OCI-LY3 (cell line): ENCODE measurements at regions not wholly inside any gene's neighbourhood (a gene's known extent, or its start where the extent isn't known, plus 50 kb on each side); places are given as distances from the start of the nearest gene placed in this dataset.
A peak's percentile ranks its signal among the peaks of the same experiment; 100 is the strongest.

ENCODE experiments used
- H2AFZ ChIP-seq: fragments of 200-600, 300-600 bp; shearing (Covaris generic); 2 replicates; pipeline ENCODE4 v1.6.0; 2014; ENCODE audit warnings: antibody characterized with exemption, low read depth, low read length
- H3K27ac ChIP-seq: fragments of 200-600, 300-600 bp; sonication (generic); 2 replicates; pipeline ENCODE4 v1.5.1; 2014; ENCODE audit warnings: mild to moderate bottlenecking, low read length, moderate library complexity, mixed read lengths
- H3K27me3 ChIP-seq: fragments of 200-600, 300-600 bp; sonication (generic); 2 replicates; pipeline ENCODE4 v1.6.1; 2014; ENCODE audit warnings: low read depth, low read length, mixed read lengths
- H3K36me3 ChIP-seq: fragments of 200-600, 300-600 bp; sonication (generic); replicated peaks from 2 replicates; pipeline ENCODE3; 2014; ENCODE audit warnings: low read depth, low read length, mixed read lengths
- H3K4me1 ChIP-seq: fragments of 300-600, 200-600 bp; sonication (generic); 2 replicates; pipeline ENCODE4 v1.6.1; 2014; ENCODE audit warnings: low read length, mixed read lengths
- H3K4me2 ChIP-seq: fragments of 200-600, 300-600 bp; sonication (generic); 2 replicates; pipeline ENCODE4 v1.6.1; 2014; ENCODE audit warnings: low read length, mixed read lengths
- H3K4me3 ChIP-seq: fragments of 300-600, 200-600 bp; sonication (generic); 2 replicates; pipeline ENCODE4 v1.5.1; 2014; ENCODE audit warnings: antibody characterized with exemption, mild to moderate bottlenecking, low read length, moderate library complexity
- H3K79me2 ChIP-seq: fragments of 300-600, 200-600 bp; shearing (Covaris generic); 2 replicates; pipeline ENCODE4 v1.6.1; 2014; ENCODE audit warnings: mild to moderate bottlenecking, low read length, mixed read lengths
- H3K9ac ChIP-seq: fragments of 300-600, 200-600 bp; shearing (Covaris generic); 2 replicates; pipeline ENCODE4 v1.6.0; 2014; ENCODE audit warnings: mild to moderate bottlenecking, low read length, moderate library complexity
- H3K9me3 ChIP-seq: fragments of 200-600, 300-600 bp; shearing (Covaris generic); 2 replicates; pipeline ENCODE4 v1.6.1; 2014; ENCODE audit warnings: low read length, mixed read lengths; ENCODE audit not compliant: insufficient read depth
- H4K20me1 ChIP-seq: fragments of 200-600, 300-600 bp; sonication (generic); 2 replicates; pipeline ENCODE4 v1.6.1; 2016; ENCODE audit warnings: low read length, mixed read lengths; ENCODE audit not compliant: insufficient read depth
- EZH2phosphoT487 ChIP-seq: fragments of 200-600 bp; shearing (Covaris generic); IDR thresholded peaks from 2 replicates; pipeline ENCODE4 v1.6.1; 2018; ENCODE audit warnings: antibody characterized with exemption, mixed run types, low read depth
- TF ChIP-seq, protein P1 (sequence below): fragments of 200-600, 300-600 bp; sonication (generic); IDR thresholded peaks from 2 replicates; pipeline ENCODE4 v1.5.1; 2014; ENCODE audit warnings: antibody characterized with exemption, low read length, low read depth

DNA sequence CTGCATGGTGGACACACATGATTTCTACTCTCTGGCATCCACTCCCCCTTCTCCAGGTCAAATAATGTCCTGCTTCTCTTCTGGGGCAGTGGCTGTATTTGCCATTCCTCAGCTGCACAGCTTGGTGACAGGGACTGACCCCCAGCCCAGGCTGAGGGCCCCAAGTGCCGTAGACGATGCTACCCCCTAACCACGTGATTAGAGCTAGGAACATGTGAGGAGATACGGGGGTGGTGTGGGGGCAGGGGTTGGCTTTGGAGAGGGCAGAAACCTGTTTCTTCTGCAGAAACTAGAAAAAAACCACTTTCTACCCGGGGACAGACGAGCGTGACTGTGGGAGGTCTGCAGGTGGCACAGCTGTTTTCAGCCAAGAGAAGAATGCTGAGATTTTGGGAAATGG lies 192.4 kb downstream of the SIPA1L2 start:
- TF ChIP-seq, protein P1, sequence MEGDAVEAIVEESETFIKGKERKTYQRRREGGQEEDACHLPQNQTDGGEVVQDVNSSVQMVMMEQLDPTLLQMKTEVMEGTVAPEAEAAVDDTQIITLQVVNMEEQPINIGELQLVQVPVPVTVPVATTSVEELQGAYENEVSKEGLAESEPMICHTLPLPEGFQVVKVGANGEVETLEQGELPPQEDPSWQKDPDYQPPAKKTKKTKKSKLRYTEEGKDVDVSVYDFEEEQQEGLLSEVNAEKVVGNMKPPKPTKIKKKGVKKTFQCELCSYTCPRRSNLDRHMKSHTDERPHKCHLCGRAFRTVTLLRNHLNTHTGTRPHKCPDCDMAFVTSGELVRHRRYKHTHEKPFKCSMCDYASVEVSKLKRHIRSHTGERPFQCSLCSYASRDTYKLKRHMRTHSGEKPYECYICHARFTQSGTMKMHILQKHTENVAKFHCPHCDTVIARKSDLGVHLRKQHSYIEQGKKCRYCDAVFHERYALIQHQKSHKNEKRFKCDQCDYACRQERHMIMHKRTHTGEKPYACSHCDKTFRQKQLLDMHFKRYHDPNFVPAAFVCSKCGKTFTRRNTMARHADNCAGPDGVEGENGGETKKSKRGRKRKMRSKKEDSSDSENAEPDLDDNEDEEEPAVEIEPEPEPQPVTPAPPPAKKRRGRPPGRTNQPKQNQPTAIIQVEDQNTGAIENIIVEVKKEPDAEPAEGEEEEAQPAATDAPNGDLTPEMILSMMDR: no peak
- no peak for TF ChIP-seq EZH2phosphoT487
- Histone ChIP-seq H3K9ac (peak overlapping the region; percentile 49; the same call in 1 of the 2 replicates), H4K20me1 (no peaks in the 10 kb centered on the region), H3K79me2 (peaks cover 19% of the 10 kb centered on the region), H3K27me3 (no peaks in the 10 kb centered on the region), H3K4me3 (peak overlapping the region; percentile 69), H3K4me2 (peak overlapping the region; percentile 64), H3K36me3 (no peaks in the 10 kb centered on the region), H2AFZ (no peak overlapping the region), H3K4me1 (peaks cover 46% of the 10 kb centered on the region), H3K9me3 (no peaks in the 10 kb centered on the region), H3K27ac (peak overlapping the region; percentile 74; the same call in 1 of the 2 replicates)

DNA sequence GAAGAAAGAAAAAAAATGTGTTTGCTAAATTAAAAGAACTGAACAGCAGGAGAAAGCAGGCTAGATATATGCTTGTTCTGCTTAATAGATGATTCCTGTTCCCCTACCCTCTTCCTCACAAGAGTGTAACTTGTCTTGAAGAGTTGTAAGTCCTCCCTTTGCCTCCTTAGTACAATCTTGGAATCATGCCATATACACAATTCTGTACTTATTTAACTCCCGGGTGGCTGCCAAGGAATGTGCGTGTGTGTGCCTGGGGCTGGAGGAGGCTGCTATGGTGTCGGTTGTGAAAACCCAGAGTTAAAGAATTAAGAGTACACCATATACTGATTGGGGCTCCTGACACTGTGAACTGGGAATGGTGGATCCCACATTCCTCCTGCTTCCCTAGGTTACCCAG lies 194.2 kb downstream of the SIPA1L2 start:
- no peak overlapping the region for H3K4me3 ChIP-seq
- peaks cover 34% of the 10 kb centered on the region for H3K4me1 ChIP-seq
- H3K36me3 ChIP-seq: no peaks in the 10 kb centered on the region
- no peak overlapping the region for H3K4me2 ChIP-seq
- peaks cover 19% of the 10 kb centered on the region for H3K79me2 ChIP-seq
- H4K20me1 ChIP-seq: no peaks in the 10 kb centered on the region
- no peak overlapping the region for H3K9ac ChIP-seq
- H3K27me3 ChIP-seq: no peaks in the 10 kb centered on the region
- H3K9me3 ChIP-seq: no peaks in the 10 kb centered on the region
- no peak overlapping the region for H2AFZ ChIP-seq
- H3K27ac ChIP-seq: no peak overlapping the region
- TF ChIP-seq, protein P1: no peak
- no peak for TF ChIP-seq EZH2phosphoT487

DNA sequence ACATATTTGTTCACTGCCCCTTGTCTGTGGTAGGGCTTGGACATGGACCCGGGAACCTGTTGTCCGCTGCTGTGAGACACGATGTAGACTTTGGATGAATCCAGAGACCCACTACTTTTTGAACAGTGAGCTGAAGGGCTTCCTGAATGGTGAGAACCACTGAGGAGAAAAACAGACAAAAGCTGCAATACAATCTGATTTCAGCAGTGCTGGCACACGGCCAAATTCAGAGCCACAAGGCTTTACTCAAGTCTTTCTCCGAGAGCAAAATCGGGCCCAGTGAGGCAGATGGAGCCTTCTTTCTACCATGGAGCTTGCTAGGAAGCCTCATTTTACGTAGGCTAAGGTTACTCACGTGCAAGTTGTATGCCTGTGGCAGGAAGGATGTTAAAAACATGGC lies 197.6 kb downstream of the SIPA1L2 start:
- Histone ChIP-seq H3K4me2 (no peak overlapping the region), H2AFZ (no peak overlapping the region), H3K27me3 (no peaks in the 10 kb centered on the region), H3K27ac (no peak overlapping the region), H3K36me3 (peaks cover 4% of the 10 kb centered on the region), H3K4me1 (peaks cover under 1% of the 10 kb centered on the region; the same call in 1 of the 2 replicates), H3K4me3 (no peak overlapping the region), H4K20me1 (no peaks in the 10 kb centered on the region), H3K9ac (no peak overlapping the region), H3K79me2 (peaks cover 8% of the 10 kb centered on the region; the same call in 1 of the 2 replicates), H3K9me3 (no peaks in the 10 kb centered on the region)
- no peak for TF ChIP-seq EZH2phosphoT487
- TF ChIP-seq, protein P1: no peak

DNA sequence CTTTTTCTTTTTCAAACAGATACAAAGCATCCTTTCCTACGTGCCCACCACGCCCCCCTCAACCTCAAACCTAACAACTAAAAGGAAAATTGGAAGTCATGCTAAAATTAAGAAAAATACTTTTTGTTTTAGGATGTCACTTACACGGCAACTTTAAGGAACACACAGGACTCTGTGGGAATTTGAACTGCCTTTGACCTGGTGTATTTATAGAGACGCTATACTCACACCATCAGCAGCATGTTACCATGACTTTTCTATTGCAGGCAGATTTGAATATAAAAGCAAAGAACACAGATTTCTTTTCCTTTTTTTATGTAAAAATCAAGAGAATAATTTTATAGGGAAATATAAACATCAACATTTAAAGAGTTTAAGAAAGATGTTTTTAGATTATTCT lies 198.2 kb downstream of the SIPA1L2 start:
- Histone ChIP-seq H3K9me3 (no peaks in the 10 kb centered on the region), H3K4me1 (no peaks in the 10 kb centered on the region), H3K9ac (no peak overlapping the region), H3K4me2 (no peak overlapping the region), H3K79me2 (peaks cover 7% of the 10 kb centered on the region; the same call in 1 of the 2 replicates), H3K36me3 (peaks cover 8% of the 10 kb centered on the region), H3K27ac (no peak overlapping the region), H3K4me3 (no peak overlapping the region), H2AFZ (no peak overlapping the region), H4K20me1 (no peaks in the 10 kb centered on the region), H3K27me3 (no peaks in the 10 kb centered on the region)
- TF ChIP-seq, protein P1: no peak
- no peak for TF ChIP-seq EZH2phosphoT487
